CD14-positive monocyte (primary cell): ENCODE measurements at regions not wholly inside any gene's neighbourhood (a gene's known extent, or its start where the extent isn't known, plus 50 kb on each side); places are given as distances from the start of the nearest gene placed in this dataset.

Source experiments
- DNase-seq, 3 donors: peaks; one replicate each; pipeline ENCODE4 v3.0.0-alpha.2; 2011 to 2022
- H2AFZ ChIP-seq: 2 replicates; pipeline ENCODE4 v1.6.0; 2012; ENCODE audit warnings: mild to moderate bottlenecking, low read depth, low read length, inconsistent platforms; ENCODE audit not compliant: insufficient read depth, poor library complexity, severe bottlenecking
- H3K27ac ChIP-seq, 2 donors: 1 replicate in 1 of 2; 2 replicates in 1 of 2; pipeline ENCODE4 v1.5.1; 2012 to 2013; ENCODE audit warnings: low read length in 2 of 2, control low read depth in 1 of 2, inconsistent platforms in 1 of 2, low read depth in 1 of 2, mild to moderate bottlenecking in 1 of 2
- H3K27me3 ChIP-seq, 2 donors: one replicate each; pipeline versions ENCODE4 v1.6.0 to v1.6.1; 2011 to 2013; ENCODE audit warnings: low read length in 2 of 2; ENCODE audit not compliant: control insufficient read depth in 2 of 2, insufficient read depth in 2 of 2
- H3K36me3 ChIP-seq, 2 donors: replicated peaks in 1 of 2; 1 replicate in 1 of 2; 2 replicates in 1 of 2; pipeline versions ENCODE4 v1.5.1 to v1.6.1; 2012 to 2013; ENCODE audit warnings: low read length in 2 of 2, control low read depth in 1 of 2, inconsistent platforms in 1 of 2, mild to moderate bottlenecking in 1 of 2; ENCODE audit not compliant: insufficient read depth in 2 of 2, control insufficient read depth in 1 of 2
- H3K4me1 ChIP-seq, 2 donors: 1 replicate in 1 of 2; 2 replicates in 1 of 2; pipeline versions ENCODE4 v1.5.1 to v1.6.1; 2012 to 2013; ENCODE audit warnings: low read length in 2 of 2, control low read depth in 1 of 2, inconsistent platforms in 1 of 2, mild to moderate bottlenecking in 1 of 2, moderate library complexity in 1 of 2; ENCODE audit not compliant: insufficient read depth in 2 of 2, control insufficient read depth in 1 of 2
- H3K4me2 ChIP-seq: replicated peaks from 2 replicates; pipeline ENCODE3; 2012; ENCODE audit warnings: low read length, moderate library complexity, mild to moderate bottlenecking; ENCODE audit not compliant: poor library complexity, severe bottlenecking; ENCODE audit errors: extremely low read depth
- H3K4me3 ChIP-seq, 3 experiments: fragments of 200-600 bp in 1 of 3; sonication (generic) in 1 of 3; replicated peaks in 1 of 3; 1 replicate in 2 of 3; 2 replicates in 1 of 3; pipeline ENCODE4 v1.5.1; 2011 to 2013; ENCODE audit warnings: low read length in 3 of 3, mild to moderate bottlenecking in 3 of 3, control low read depth in 2 of 3, low read depth in 2 of 3, inconsistent platforms in 1 of 3, moderate library complexity in 1 of 3
- H3K79me2 ChIP-seq: 2 replicates; pipeline ENCODE4 v1.6.0; 2012; ENCODE audit warnings: mild to moderate bottlenecking, control low read depth, inconsistent platforms, low read length, moderate library complexity; ENCODE audit not compliant: insufficient read depth
- H3K9ac ChIP-seq: 2 replicates; pipeline ENCODE4 v1.6.0; 2017; ENCODE audit warnings: low read length, mild to moderate bottlenecking; ENCODE audit not compliant: insufficient read depth, poor library complexity, severe bottlenecking
- H3K9me3 ChIP-seq, 2 donors: replicated peaks in 1 of 2; 1 replicate in 1 of 2; 2 replicates in 1 of 2; pipeline versions ENCODE4 v1.5.1 to v1.6.1; 2012 to 2013; ENCODE audit warnings: low read length in 2 of 2, control low read depth in 1 of 2; ENCODE audit not compliant: control insufficient read depth in 1 of 2, insufficient read depth in 1 of 2
- H4K20me1 ChIP-seq: 2 replicates; pipeline ENCODE4 v1.6.0; 2012; ENCODE audit warnings: mild to moderate bottlenecking, low read length, control low read depth, moderate library complexity; ENCODE audit not compliant: insufficient read depth
- H3K27ac Mint-ChIP-seq, 7 donors: one replicate each; pipeline ENCODE4 v1.8.0; 2020; ENCODE audit warnings: mild to moderate bottlenecking in 7 of 7, mixed read lengths in 7 of 7, moderate library complexity in 6 of 7, inconsistent platforms in 2 of 7
- H3K27me3 Mint-ChIP-seq, 3 donors: one replicate each; pipeline ENCODE4 v1.8.0; 2021 to 2022; ENCODE audit warnings: low read depth in 3 of 3, mild to moderate bottlenecking in 3 of 3, mixed read lengths in 3 of 3, moderate library complexity in 3 of 3, inconsistent platforms in 1 of 3
- H3K36me3 Mint-ChIP-seq, 2 donors: one replicate each; pipeline ENCODE4 v1.8.0; 2020; ENCODE audit warnings: mixed read lengths in 2 of 2, inconsistent platforms in 1 of 2, mild to moderate bottlenecking in 1 of 2
- H3K4me1 Mint-ChIP-seq: one replicate; pipeline ENCODE4 v1.8.0; 2020; ENCODE audit warnings: mild to moderate bottlenecking, mixed read lengths
- H3K4me3 Mint-ChIP-seq, 2 donors: one replicate each; pipeline ENCODE4 v1.8.0; 2020; ENCODE audit warnings: mild to moderate bottlenecking in 2 of 2, mixed read lengths in 2 of 2, moderate library complexity in 1 of 2
- H3K9me3 Mint-ChIP-seq, 7 donors: one replicate each; pipeline ENCODE4 v1.8.0; 2020 to 2022; ENCODE audit warnings: mixed read lengths in 7 of 7, mild to moderate bottlenecking in 6 of 7, moderate library complexity in 6 of 7, inconsistent platforms in 2 of 7
- CTCF ChIP-seq: fragments of 200-600 bp; IDR thresholded peaks from one replicate; pipeline ENCODE4 v1.8.0; 2022; ENCODE audit warnings: antibody characterized with exemption, mild to moderate bottlenecking
- WGBS: methylation state at CpG from one replicate; pipeline ENCODE4 v1.1.5; 2013; ENCODE audit warnings: missing lambda C conversion rate; ENCODE audit not compliant: insufficient coverage; 5-methylcytosine and 5-hydroxymethylcytosine counted together
- intact Hi-C, 2 donors: fragments of 100-400 bp; cut with micrococcal nuclease; formaldehyde crosslinking; loops; one replicate each; pipeline versions ENCODE4 v1.15.0 to v1.15.1; 2023

- Histone ChIP-seq H3K27ac (no peak overlapping the region), H3K4me3 (no peak overlapping the region), H3K4me2 (no peak overlapping the region), H3K4me1 (no peaks in the 10 kb centered on the region), H3K9ac (no peak overlapping the region), H3K9me3 (peaks cover 6 to 33% of the 10 kb centered on the region in 2 donors), H4K20me1 (no peaks in the 10 kb centered on the region), H3K79me2 (no peaks in the 10 kb centered on the region), H3K36me3 (no peaks in the 10 kb centered on the region), H2AFZ (no peak overlapping the region), H3K27me3 (no peaks in the 10 kb centered on the region)
- Mint-ChIP-seq H3K27me3 (no peaks in the 10 kb centered on the region), H3K27ac (no peak overlapping the region), H3K4me3 (no peak overlapping the region), H3K9me3 (peaks cover 1 to 10% (median 5%) of the 10 kb centered on the region in 7 donors), H3K4me1 (no peaks in the 10 kb centered on the region), H3K36me3 (no peaks in the 10 kb centered on the region)
- WGBS, result 33% methylated on average over 1 of the region's 3 CpGs
- no peak for DNase-seq
- intact Hi-C loops, result no loop called here
- no peak for TF ChIP-seq CTCF
Measured at GRCh38 chr3:102926618-102927017, 491.8 kb downstream of the ZPLD1 start.

- H3K36me3 Mint-ChIP-seq, result no peaks in the 10 kb centered on the region
- Histone ChIP-seq H3K79me2 (no peaks in the 10 kb centered on the region), H3K4me3 (no peak overlapping the region), H3K27ac (no peak overlapping the region), H3K9ac (no peak overlapping the region), H3K4me2 (no peak overlapping the region), H3K27me3 (no peaks in the 10 kb centered on the region), H3K36me3 (no peaks in the 10 kb centered on the region), H4K20me1 (no peaks in the 10 kb centered on the region), H3K9me3 (peaks cover 0 to 26% of the 10 kb centered on the region in 2 donors), H2AFZ (no peak overlapping the region), H3K4me1 (no peaks in the 10 kb centered on the region)
- peaks cover 0 to 8% (median 3%) of the 10 kb centered on the region in 7 donors for H3K9me3 Mint-ChIP-seq
- H3K4me1 Mint-ChIP-seq, result no peaks in the 10 kb centered on the region
- no peak for DNase-seq
- no CpG with 5 or more reads among the region's 2 CpGs for WGBS
- H3K27me3 Mint-ChIP-seq, result no peaks in the 10 kb centered on the region
- TF ChIP-seq CTCF, result no peak
- intact Hi-C loops, result no loop called here
- H3K4me3 Mint-ChIP-seq, result no peak overlapping the region
- no peak overlapping the region for H3K27ac Mint-ChIP-seq
Measured at GRCh38 chr3:102933377-102933776, 498.6 kb downstream of the ZPLD1 start.
